GM10266 (cell line): ENCODE measurements at regions not wholly inside any gene's neighbourhood (a gene's known extent, or its start where the extent isn't known, plus 50 kb on each side); places are given as distances from the start of the nearest gene placed in this dataset.

ENCODE experiments used
- DNase-seq: peaks from one replicate; pipeline ENCODE4 v3.0.0; 2012; ENCODE audit errors: extremely low spot score
- TF ChIP-seq, protein P1 (sequence below): IDR thresholded peaks from 2 replicates; pipeline ENCODE4 v1.5.1; 2012; ENCODE audit warnings: mild to moderate bottlenecking, low read depth; ENCODE audit not compliant: control insufficient read depth, insufficient read depth; ENCODE audit errors: missing control alignments

DNA sequence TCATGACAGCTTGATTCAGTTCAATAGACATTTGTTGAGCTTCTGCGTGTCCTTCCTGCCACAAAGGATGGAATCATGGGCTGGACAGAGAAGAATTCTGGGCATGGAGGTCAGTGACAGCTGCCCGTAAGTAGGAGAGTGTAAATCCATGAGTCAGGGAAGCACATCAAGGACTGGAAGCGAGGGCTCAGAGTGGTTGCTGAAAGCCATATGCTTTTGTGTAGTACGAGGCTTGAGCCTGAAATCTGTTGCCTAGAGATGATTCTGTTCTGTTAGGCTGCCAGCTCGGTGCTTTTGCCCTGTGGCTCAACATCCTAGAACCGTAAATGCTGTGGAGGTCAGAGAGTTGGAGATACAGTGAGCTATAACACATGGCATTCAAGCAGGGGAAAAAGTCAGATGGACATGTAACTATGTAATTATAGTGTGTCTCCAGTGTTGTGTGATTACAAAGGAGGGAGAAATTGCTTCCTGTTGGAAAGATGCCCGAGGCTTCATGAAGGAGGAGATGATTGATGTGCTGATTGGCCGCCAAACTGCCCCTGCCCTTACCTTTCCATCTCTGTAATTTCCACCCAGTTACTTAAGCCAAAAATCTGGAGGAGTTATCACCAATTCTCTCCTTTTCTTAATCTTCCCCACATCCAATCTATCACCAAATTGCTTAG lies 92.8 kb upstream of the CACNA1E start:
- TF ChIP-seq, protein P1, sequence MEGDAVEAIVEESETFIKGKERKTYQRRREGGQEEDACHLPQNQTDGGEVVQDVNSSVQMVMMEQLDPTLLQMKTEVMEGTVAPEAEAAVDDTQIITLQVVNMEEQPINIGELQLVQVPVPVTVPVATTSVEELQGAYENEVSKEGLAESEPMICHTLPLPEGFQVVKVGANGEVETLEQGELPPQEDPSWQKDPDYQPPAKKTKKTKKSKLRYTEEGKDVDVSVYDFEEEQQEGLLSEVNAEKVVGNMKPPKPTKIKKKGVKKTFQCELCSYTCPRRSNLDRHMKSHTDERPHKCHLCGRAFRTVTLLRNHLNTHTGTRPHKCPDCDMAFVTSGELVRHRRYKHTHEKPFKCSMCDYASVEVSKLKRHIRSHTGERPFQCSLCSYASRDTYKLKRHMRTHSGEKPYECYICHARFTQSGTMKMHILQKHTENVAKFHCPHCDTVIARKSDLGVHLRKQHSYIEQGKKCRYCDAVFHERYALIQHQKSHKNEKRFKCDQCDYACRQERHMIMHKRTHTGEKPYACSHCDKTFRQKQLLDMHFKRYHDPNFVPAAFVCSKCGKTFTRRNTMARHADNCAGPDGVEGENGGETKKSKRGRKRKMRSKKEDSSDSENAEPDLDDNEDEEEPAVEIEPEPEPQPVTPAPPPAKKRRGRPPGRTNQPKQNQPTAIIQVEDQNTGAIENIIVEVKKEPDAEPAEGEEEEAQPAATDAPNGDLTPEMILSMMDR: no peak
- DNase-seq: no peak

DNA sequence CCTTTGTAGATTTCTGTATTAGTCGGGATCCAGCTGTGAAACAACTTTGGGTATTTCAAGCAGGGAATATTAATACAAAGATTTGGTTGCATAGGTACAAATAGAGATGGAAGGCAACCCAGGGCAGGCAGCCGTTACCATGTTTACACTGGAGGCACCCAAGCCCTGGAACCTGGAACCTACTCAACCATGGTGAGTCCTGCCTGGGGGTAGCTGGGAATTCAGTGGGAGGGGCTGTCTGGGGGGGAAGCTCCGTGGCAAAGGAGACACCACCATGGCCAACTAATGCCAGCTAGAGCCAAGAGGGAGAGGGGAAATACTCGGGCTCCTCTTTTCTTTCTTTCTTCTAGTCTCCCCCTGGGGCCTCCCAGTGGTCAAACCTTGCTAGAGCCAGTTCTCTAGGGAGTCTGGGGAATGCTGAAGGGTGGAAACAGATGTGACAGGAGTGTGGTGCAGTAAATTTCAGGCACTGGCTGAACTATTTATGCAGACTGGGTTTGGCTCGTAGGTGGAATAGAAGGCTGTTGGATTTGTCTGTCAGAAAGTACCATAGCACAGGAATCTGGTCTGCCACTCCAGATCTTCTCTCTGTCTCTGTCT lies 91.9 kb upstream of the CACNA1E start:
- no peak for DNase-seq
- TF ChIP-seq, protein P1: no peak

DNA sequence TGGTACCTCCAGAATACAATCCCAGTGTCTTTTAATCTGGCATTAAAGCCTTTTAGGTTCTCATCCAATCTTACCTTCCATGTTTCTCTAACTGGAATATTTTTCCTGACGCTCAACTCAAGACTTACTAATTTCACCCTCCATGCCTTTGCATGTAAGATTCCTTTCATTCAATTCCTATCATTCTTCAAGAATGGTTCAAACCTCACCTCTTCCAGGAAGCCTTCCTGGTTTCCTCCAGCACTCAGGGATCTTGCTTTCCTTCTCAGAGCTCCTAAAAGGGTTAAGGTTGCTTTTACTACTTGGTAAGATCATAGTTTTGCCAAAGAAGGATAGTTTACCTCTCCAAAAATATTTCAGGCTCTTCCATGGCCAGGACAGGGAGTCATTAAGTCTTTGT lies 91.2 kb upstream of the CACNA1E start:
- TF ChIP-seq, protein P1: no peak
- no peak for DNase-seq

DNA sequence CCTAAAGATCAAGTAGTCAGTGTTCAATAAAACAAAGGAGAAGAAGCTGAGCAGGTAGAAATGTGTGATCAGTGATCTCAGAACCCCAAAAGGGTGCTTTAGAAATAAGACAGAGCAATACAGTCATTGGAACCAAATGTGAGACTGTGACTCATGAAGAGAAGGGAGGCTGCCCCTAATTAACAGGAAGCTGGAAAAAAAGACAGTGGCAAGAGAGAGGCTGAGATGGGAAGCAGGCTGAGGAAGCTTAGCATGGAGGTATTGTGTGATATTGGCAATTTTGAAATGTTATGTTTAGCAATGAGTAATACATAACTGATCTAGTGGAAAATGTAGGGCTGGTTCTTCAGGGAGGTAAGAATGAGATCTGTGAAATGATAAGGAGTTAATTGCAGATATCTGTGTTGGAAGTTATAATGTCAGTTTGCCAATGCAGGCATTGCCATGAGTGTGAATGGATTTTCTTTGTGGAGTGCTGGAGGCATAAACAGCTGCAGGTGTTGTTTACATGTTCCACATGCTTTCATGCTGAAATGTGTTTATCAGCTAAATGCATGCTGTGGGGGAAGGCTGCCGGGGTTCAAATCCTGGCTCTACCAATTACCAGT lies 90.6 kb upstream of the CACNA1E start:
- no peak for DNase-seq

DNA sequence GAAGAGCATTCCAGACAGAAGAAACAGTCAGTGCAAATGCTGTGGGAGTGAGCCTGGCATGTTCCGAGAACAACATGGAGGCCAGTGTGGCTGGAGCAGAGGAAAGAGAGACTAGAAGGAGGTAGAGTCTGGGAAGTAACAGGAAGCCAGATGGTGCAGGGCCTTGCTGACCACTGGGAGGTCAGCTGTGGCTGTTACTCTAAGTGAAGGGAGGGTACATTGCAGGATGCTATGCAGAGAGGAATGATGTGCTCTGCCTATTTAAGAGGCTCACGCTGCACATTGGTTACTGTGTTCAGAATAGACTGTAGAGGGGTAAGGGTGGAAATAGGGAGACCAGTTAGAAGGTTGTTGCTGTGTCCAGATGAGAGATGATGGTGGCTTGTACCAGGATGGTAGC lies 88.6 kb upstream of the CACNA1E start:
- TF ChIP-seq, protein P1: no peak
- no peak for DNase-seq

More for the DNA sequence above, 90.6 kb upstream of the CACNA1E start:
- TF ChIP-seq, protein P1: no peak

DNA sequence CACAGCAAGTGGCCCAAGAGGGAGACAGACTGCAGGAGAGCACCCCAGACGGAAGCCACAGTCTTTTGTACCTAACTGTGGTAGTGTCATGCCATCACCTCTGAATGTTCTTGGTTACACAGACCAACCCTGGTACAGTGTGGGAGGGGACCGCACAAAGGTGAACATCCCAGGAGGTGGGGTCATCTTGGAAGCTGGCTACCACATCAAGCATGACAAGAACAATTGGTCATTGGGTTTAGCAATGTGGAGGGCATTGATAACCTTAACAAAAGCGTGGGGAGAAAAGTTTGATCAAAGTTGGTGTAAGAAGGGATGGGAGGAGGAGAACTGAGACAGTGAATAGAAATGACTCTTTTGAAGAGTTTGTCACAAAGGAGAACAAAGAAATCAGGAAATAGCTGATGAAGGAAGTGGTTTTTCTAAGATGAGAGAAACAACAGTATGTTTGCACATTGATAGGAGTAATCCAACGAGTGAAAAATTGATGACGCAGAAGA lies 87.1 kb upstream of the CACNA1E start:
- no peak for DNase-seq
- TF ChIP-seq, protein P1: no peak

DNA sequence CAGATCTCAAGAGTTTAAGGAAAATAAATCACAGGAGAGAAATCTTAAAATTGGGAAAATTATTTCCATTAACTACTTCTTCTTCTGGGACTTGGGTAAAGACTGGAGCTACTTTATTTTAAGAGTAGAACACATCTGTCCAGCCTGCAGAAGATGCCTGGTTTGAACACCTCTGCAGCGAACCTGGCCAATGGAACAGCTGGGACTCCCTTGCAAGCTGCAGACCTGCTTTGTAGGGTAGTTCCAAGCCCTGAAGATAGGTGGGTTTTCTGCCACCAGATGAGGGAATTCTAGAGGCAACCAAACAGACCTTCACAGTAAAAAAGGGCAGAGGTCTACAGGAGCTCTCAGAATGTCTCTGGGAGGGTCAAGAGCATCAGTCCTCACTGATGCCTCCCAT lies 86.5 kb upstream of the CACNA1E start:
- TF ChIP-seq, protein P1: no peak
- DNase-seq: no peak
